ENCODE measurements at regions not wholly inside any gene's neighbourhood (a gene's known extent, or its start where the extent isn't known, plus 50 kb on each side); places are given as distances from the start of the nearest gene placed in this dataset.

GRCh38 chr9:84442712-84443111 lies 102.2 kb upstream of the SLC28A3 start:
- no peak for DNase-seq (ENCODE audit: low read depth)
- TF ChIP-seq CTCF (IDR thresholded peaks at IDR 0.05; ENCODE audit: control insufficient read depth, extremely low read depth, insufficient read depth): no peak
- no peak overlapping the region for H3K4me3 ChIP-seq (ENCODE audit: low read depth, low read length)

- DNase-seq (ENCODE audit: low read depth): no peak
Measured at GRCh38 chr9:84445737-84446136, 105.2 kb upstream of the SLC28A3 start.

GRCh38 chr9:84447305-84447704 lies 106.7 kb upstream of the SLC28A3 start:
- H3K4me3 ChIP-seq (ENCODE audit: low read depth, low read length): no peak overlapping the region
- no peak for TF ChIP-seq CTCF (IDR thresholded peaks at IDR 0.05; ENCODE audit: control insufficient read depth, extremely low read depth, insufficient read depth)
- no peak for DNase-seq (ENCODE audit: low read depth)

More at GRCh38 chr9:84445737-84446136, 105.2 kb upstream of the SLC28A3 start:
- no peak for TF ChIP-seq CTCF (IDR thresholded peaks at IDR 0.05; ENCODE audit: control insufficient read depth, extremely low read depth, insufficient read depth)
- H3K4me3 ChIP-seq (ENCODE audit: low read depth, low read length): no peak overlapping the region

GRCh38 chr9:84450029-84450428 lies 109.5 kb upstream of the SLC28A3 start:
- no peak for DNase-seq (ENCODE audit: low read depth)
- H3K4me3 ChIP-seq (ENCODE audit: low read depth, low read length): no peak overlapping the region
- TF ChIP-seq CTCF (IDR thresholded peaks at IDR 0.05; ENCODE audit: control insufficient read depth, extremely low read depth, insufficient read depth): no peak

- H3K4me3 ChIP-seq (ENCODE audit: low read depth, low read length): no peak overlapping the region
- no peak for TF ChIP-seq CTCF (IDR thresholded peaks at IDR 0.05; ENCODE audit: control insufficient read depth, extremely low read depth, insufficient read depth)
- no peak for DNase-seq (ENCODE audit: low read depth)
Measured at GRCh38 chr9:84456527-84456926, 116.0 kb upstream of the SLC28A3 start.

- no peak for DNase-seq (ENCODE audit: low read depth)
- no peak for TF ChIP-seq CTCF (IDR thresholded peaks at IDR 0.05; ENCODE audit: control insufficient read depth, extremely low read depth, insufficient read depth)
- no peak overlapping the region for H3K4me3 ChIP-seq (ENCODE audit: low read depth, low read length)
Measured at GRCh38 chr9:84460695-84461094, 120.1 kb upstream of the SLC28A3 start.

- DNase-seq (ENCODE audit: low read depth): no peak
- H3K4me3 ChIP-seq (ENCODE audit: low read depth, low read length): no peak overlapping the region
- no peak for TF ChIP-seq CTCF (IDR thresholded peaks at IDR 0.05; ENCODE audit: control insufficient read depth, extremely low read depth, insufficient read depth)
Measured at GRCh38 chr9:84463272-84463671, 122.7 kb upstream of the SLC28A3 start.
